Urothelium cell line (cell line): ENCODE measurements at regions not wholly inside any gene's neighbourhood (a gene's known extent, or its start where the extent isn't known, plus 50 kb on each side); places are given as distances from the start of the nearest gene placed in this dataset.

Experiments
- DNase-seq: peaks from one replicate; pipeline ENCODE4 v3.0.0; 2011; ENCODE audit warnings: low spot score, mixed read lengths
- FAIRE-seq: peaks from 2 replicates; lab custom pipeline; 2011; peaks lifted over from hg19 to GRCh38; lab: Jason Lieb, UNC

- DNase-seq = no peak
- no peak for FAIRE-seq
Measured at GRCh38 chr11:18878211-18878610, 61.0 kb downstream of the MRGPRX1 start.

GRCh38 chr11:18865951-18866350 lies 73.3 kb downstream of the MRGPRX1 start:
- FAIRE-seq (no peak), DNase-seq (no peak)

DNA sequence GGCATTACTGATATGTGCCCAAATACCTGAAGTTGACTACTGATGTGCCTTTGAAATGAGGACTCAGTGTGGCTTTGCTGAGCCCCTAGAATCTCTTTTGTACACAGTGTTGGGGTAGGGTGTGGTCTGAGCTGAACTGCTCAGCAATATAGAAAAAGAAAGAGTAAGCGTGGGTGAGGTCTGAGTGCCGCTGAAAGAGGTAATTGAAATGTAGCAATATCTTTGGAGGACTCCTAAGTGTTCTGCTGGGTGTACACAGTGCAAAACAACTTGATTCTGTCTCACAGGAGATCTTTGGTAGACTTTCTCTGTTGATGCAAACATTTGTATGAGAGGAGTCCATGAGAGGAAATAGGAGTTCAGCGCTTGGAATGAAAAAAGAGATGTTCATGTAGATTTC lies 73.7 kb upstream of the PTPN5 start:
- no peak for FAIRE-seq

GRCh38 chr11:18853086-18853720 lies 61.6 kb upstream of the PTPN5 start:
- peak; percentile 37 for FAIRE-seq
- DNase-seq = peak; percentile 23

More for the DNA sequence above, 73.7 kb upstream of the PTPN5 start:
- no peak for DNase-seq

GRCh38 chr11:18849406-18849805 lies 57.8 kb upstream of the PTPN5 start:
- DNase-seq (no peak), FAIRE-seq (no peak)

DNA sequence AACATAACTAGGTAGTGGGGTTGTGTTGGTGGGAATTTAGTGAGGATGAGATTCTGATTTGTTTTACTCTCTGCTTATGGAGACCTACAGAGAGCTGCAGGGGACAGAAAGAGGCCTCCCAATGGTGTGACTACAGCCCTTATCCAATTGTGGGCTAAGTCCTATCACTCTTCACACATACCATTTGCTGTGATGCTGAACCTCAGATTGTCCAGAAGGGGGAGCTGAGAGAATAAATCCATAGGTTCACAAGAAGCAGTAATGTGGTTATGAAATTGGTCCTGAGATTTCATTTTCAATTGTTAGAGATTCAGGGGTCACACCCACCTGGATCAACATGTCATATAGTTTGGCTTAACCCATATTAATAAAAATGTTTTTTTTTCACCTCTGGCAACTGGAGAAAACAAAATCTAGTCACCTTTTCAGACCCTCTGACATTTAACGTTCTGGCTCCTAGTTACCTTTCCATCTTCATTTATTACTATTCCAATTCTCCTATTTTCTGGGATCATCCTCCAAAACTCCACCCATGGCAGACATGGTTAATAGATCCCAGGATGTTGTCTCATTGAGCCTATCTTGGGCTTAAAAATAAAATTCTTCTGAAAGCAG lies 53.3 kb upstream of the PTPN5 start:
- DNase-seq = peak; percentile 46
- no peak for FAIRE-seq
